ENCODE measurements at regions not wholly inside any gene's neighbourhood (a gene's known extent, or its start where the extent isn't known, plus 50 kb on each side); places are given as distances from the start of the nearest gene placed in this dataset.

- H3K36me3 ChIP-seq (ENCODE audit: insufficient read depth, low read length, poor library complexity, severe bottlenecking) = no peaks in the 10 kb centered on the region
- no peaks in the 10 kb centered on the region for H3K4me1 ChIP-seq (ENCODE audit: insufficient read depth, low read length, poor library complexity, severe bottlenecking)
- no peak overlapping the region for H3K27ac ChIP-seq (ENCODE audit: low read depth, low read length, poor library complexity, severe bottlenecking)
- BruUV-seq (replicated peaks) = no TSS peak
- H3K27me3 ChIP-seq (replicated peaks; ENCODE audit: insufficient read depth, low read depth, low read length, poor library complexity) = no peaks in the 10 kb centered on the region
- peak; percentile 17 for DNase-seq (ENCODE audit: low spot score)
- no peaks in the 10 kb centered on the region for H3K9me3 ChIP-seq (ENCODE audit: low read depth, low read length, poor library complexity, severe bottlenecking)
- intact Hi-C loops (cut with micrococcal nuclease; ENCODE audit: unreplicated experiment) = no loop called here
- CTCF ChIA-PET = no interaction called here
- no peak overlapping the region for H3K4me3 ChIP-seq (ENCODE audit: low read depth, low read length, poor library complexity, severe bottlenecking)
- POLR2A ChIA-PET (ENCODE audit: low non-redundant PET) = interaction anchor here (0.7 kb wide), 1 partner anchor 1177 kb away, joined by 4 read pairs; no protein-coding TSS in a partner anchor
- no peak for TF ChIP-seq CTCF (conservative IDR thresholded peaks at IDR 0.05; ENCODE audit: low read depth, low read length)
- TF ChIP-seq EZH2 (IDR thresholded peaks at IDR 0.05; ENCODE audit: borderline replicate concordance, low read depth, low read length, poor library complexity, severe bottlenecking) = no peak
These were observed 419.7 kb upstream of the TNP1 start for GRCh38 chr2:217279556-217279955.

- TF ChIP-seq CTCF (conservative IDR thresholded peaks at IDR 0.05; ENCODE audit: low read depth, low read length) = no peak
- no peak for TF ChIP-seq EZH2 (IDR thresholded peaks at IDR 0.05; ENCODE audit: borderline replicate concordance, low read depth, low read length, poor library complexity, severe bottlenecking)
- no TSS peak for BruUV-seq (replicated peaks)
- Histone ChIP-seq H3K4me3 (ENCODE audit: low read depth, low read length, poor library complexity, severe bottlenecking) (no peak overlapping the region), H3K27ac (ENCODE audit: low read depth, low read length, poor library complexity, severe bottlenecking) (no peak overlapping the region), H3K9me3 (ENCODE audit: low read depth, low read length, poor library complexity, severe bottlenecking) (no peaks in the 10 kb centered on the region), H3K4me1 (ENCODE audit: insufficient read depth, low read length, poor library complexity, severe bottlenecking) (no peaks in the 10 kb centered on the region), H3K27me3 (replicated peaks; ENCODE audit: insufficient read depth, low read depth, low read length, poor library complexity) (no peaks in the 10 kb centered on the region), H3K36me3 (ENCODE audit: insufficient read depth, low read length, poor library complexity, severe bottlenecking) (no peaks in the 10 kb centered on the region)
- DNase-seq (ENCODE audit: low spot score) = no peak
- intact Hi-C loops (cut with micrococcal nuclease; ENCODE audit: unreplicated experiment) = no loop called here
- POLR2A ChIA-PET (ENCODE audit: low non-redundant PET) = interaction anchor here (0.7 kb wide), 1 partner anchor 1177 kb away, joined by 4 read pairs; no protein-coding TSS in a partner anchor
- CTCF ChIA-PET = no interaction called here
These were observed 419.3 kb upstream of the TNP1 start for GRCh38 chr2:217279140-217279539.

- Histone ChIP-seq H3K27ac (ENCODE audit: low read depth, low read length, poor library complexity, severe bottlenecking) (no peak overlapping the region), H3K9me3 (ENCODE audit: low read depth, low read length, poor library complexity, severe bottlenecking) (no peaks in the 10 kb centered on the region), H3K4me1 (ENCODE audit: insufficient read depth, low read length, poor library complexity, severe bottlenecking) (no peaks in the 10 kb centered on the region), H3K36me3 (ENCODE audit: insufficient read depth, low read length, poor library complexity, severe bottlenecking) (no peaks in the 10 kb centered on the region), H3K4me3 (ENCODE audit: low read depth, low read length, poor library complexity, severe bottlenecking) (no peak overlapping the region), H3K27me3 (replicated peaks; ENCODE audit: insufficient read depth, low read depth, low read length, poor library complexity) (no peaks in the 10 kb centered on the region)
- ChIA-PET CTCF (no interaction called here), POLR2A (ENCODE audit: low non-redundant PET) (no interaction called here)
- DNase-seq (ENCODE audit: low spot score) = no peak
- intact Hi-C loops (cut with micrococcal nuclease; ENCODE audit: unreplicated experiment) = no loop called here
- no TSS peak for BruUV-seq (replicated peaks)
- TF ChIP-seq CTCF (conservative IDR thresholded peaks at IDR 0.05; ENCODE audit: low read depth, low read length) (no peak), EZH2 (IDR thresholded peaks at IDR 0.05; ENCODE audit: borderline replicate concordance, low read depth, low read length, poor library complexity, severe bottlenecking) (no peak)
These were observed 418.0 kb upstream of the TNP1 start for GRCh38 chr2:217277646-217278398.
